ENCODE measurements at regions not wholly inside any gene's neighbourhood (a gene's known extent, or its start where the extent isn't known, plus 50 kb on each side); places are given as distances from the start of the nearest gene placed in this dataset.

DNA sequence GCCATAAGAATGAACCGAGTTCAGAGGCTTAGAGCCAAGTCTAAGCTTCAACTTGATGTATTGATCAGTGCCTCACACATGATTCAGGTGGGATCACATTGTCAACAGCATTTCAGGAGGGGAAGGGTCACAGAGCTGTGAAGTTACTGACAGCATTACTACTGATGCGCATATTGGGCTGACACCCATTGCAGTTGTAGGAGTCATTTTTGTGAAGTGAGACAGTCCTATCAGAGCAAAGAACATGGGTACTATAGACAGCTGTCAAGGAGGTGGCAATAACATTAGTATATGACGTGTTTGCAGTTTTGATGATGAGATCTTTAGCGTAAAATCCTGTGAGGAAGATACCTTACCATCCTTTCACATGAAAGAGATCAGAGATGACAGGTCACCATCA, 206.0 kb upstream of the RBM19 start:
- no peak for TF ChIP-seq EZH2 (IDR thresholded peaks at IDR 0.05; ENCODE audit: borderline replicate concordance, low read depth, low read length, poor library complexity, severe bottlenecking)
- no peak for TF ChIP-seq CTCF (conservative IDR thresholded peaks at IDR 0.05; ENCODE audit: low read depth, low read length)
- ChIA-PET CTCF (no interaction called here), POLR2A (ENCODE audit: low non-redundant PET) (no interaction called here)
- intact Hi-C loops (cut with micrococcal nuclease; ENCODE audit: unreplicated experiment), result no loop called here
- no TSS peak for BruUV-seq (replicated peaks)
- Histone ChIP-seq H3K9me3 (ENCODE audit: low read depth, low read length, poor library complexity, severe bottlenecking) (no peaks in the 10 kb centered on the region), H3K36me3 (ENCODE audit: insufficient read depth, low read length, poor library complexity, severe bottlenecking) (no peaks in the 10 kb centered on the region), H3K27ac (ENCODE audit: low read depth, low read length, poor library complexity, severe bottlenecking) (no peak overlapping the region), H3K4me1 (ENCODE audit: insufficient read depth, low read length, poor library complexity, severe bottlenecking) (no peaks in the 10 kb centered on the region), H3K4me3 (ENCODE audit: low read depth, low read length, poor library complexity, severe bottlenecking) (no peak overlapping the region), H3K27me3 (replicated peaks; ENCODE audit: insufficient read depth, low read depth, low read length, poor library complexity) (peaks cover 5% of the 10 kb centered on the region)
- no peak for DNase-seq (ENCODE audit: low spot score)

DNA sequence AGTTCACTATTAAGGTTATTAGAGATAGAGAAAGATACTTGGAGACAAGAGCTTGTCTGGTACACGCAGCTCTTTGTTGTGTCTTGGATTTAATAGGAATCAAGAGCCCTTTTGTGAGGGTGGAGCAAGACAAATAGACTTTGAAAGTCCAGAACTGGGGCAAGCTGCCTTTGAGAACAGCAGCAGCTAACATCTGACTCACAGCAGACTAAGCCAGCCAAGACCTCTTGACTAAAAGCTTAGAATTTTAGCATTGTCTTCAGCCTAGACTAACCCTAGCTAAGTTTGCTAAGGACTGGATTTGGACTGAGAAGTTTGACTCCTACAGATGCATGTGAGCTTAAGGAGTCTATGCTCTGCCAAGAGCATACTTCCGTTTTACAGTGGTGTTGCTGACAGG, 201.9 kb upstream of the RBM19 start:
- Histone ChIP-seq H3K4me3 (ENCODE audit: low read depth, low read length, poor library complexity, severe bottlenecking) (no peak overlapping the region), H3K27me3 (replicated peaks; ENCODE audit: insufficient read depth, low read depth, low read length, poor library complexity) (peaks cover 5% of the 10 kb centered on the region), H3K36me3 (ENCODE audit: insufficient read depth, low read length, poor library complexity, severe bottlenecking) (no peaks in the 10 kb centered on the region), H3K9me3 (ENCODE audit: low read depth, low read length, poor library complexity, severe bottlenecking) (no peaks in the 10 kb centered on the region), H3K27ac (ENCODE audit: low read depth, low read length, poor library complexity, severe bottlenecking) (no peak overlapping the region), H3K4me1 (ENCODE audit: insufficient read depth, low read length, poor library complexity, severe bottlenecking) (no peaks in the 10 kb centered on the region)
- TF ChIP-seq EZH2 (IDR thresholded peaks at IDR 0.05; ENCODE audit: borderline replicate concordance, low read depth, low read length, poor library complexity, severe bottlenecking), result no peak
- no peak for TF ChIP-seq CTCF (conservative IDR thresholded peaks at IDR 0.05; ENCODE audit: low read depth, low read length)
- CTCF ChIA-PET, result no interaction called here
- POLR2A ChIA-PET (ENCODE audit: low non-redundant PET), result no interaction called here
- no TSS peak for BruUV-seq (replicated peaks)
- intact Hi-C loops (cut with micrococcal nuclease; ENCODE audit: unreplicated experiment), result no loop called here
- DNase-seq (ENCODE audit: low spot score), result no peak

- intact Hi-C loops (cut with micrococcal nuclease; ENCODE audit: unreplicated experiment), result loop anchor here (2.0 kb wide), 1 partner anchor 309 kb away; no protein-coding TSS in a partner anchor
- Histone ChIP-seq H3K4me3 (ENCODE audit: low read depth, low read length, poor library complexity, severe bottlenecking) (no peak overlapping the region), H3K9me3 (ENCODE audit: low read depth, low read length, poor library complexity, severe bottlenecking) (no peaks in the 10 kb centered on the region), H3K4me1 (ENCODE audit: insufficient read depth, low read length, poor library complexity, severe bottlenecking) (no peaks in the 10 kb centered on the region), H3K36me3 (ENCODE audit: insufficient read depth, low read length, poor library complexity, severe bottlenecking) (no peaks in the 10 kb centered on the region), H3K27ac (ENCODE audit: low read depth, low read length, poor library complexity, severe bottlenecking) (no peak overlapping the region), H3K27me3 (replicated peaks; ENCODE audit: insufficient read depth, low read depth, low read length, poor library complexity) (peaks cover 5% of the 10 kb centered on the region)
- no peak for DNase-seq (ENCODE audit: low spot score)
- no peak for TF ChIP-seq EZH2 (IDR thresholded peaks at IDR 0.05; ENCODE audit: borderline replicate concordance, low read depth, low read length, poor library complexity, severe bottlenecking)
- no peak for TF ChIP-seq CTCF (conservative IDR thresholded peaks at IDR 0.05; ENCODE audit: low read depth, low read length)
- ChIA-PET POLR2A (ENCODE audit: low non-redundant PET) (no interaction called here), CTCF (no interaction called here)
- BruUV-seq (replicated peaks), result no TSS peak
These were observed 201.3 kb upstream of the RBM19 start for GRCh38 chr12:114167431-114167830.

Measured in A673 (cell line).